MM.1S (cell line): ENCODE measurements at regions not wholly inside any gene's neighbourhood (a gene's known extent, or its start where the extent isn't known, plus 50 kb on each side); places are given as distances from the start of the nearest gene placed in this dataset.

Experiments
- DNase-seq: peaks from one replicate; pipeline ENCODE4 v3.0.0-alpha.2; 2015
- H2AFZ ChIP-seq: fragments of 300-600 bp; sonication (generic); 2 replicates; pipeline ENCODE4 v1.6.0; 2016; ENCODE audit warnings: antibody characterized with exemption, low read length
- H3F3A ChIP-seq: fragments of 300-600 bp; sonication (generic); 2 replicates; pipeline ENCODE4 v1.6.1; 2016; ENCODE audit warnings: mild to moderate bottlenecking, antibody characterized with exemption, low read length, moderate library complexity, mixed read lengths; ENCODE audit not compliant: insufficient read depth
- H3K27ac ChIP-seq: fragments of 300-600 bp; sonication (generic); 2 replicates; pipeline ENCODE4 v1.5.1; 2016; ENCODE audit warnings: mild to moderate bottlenecking, low read length
- H3K27me3 ChIP-seq: fragments of 300-600 bp; sonication (generic); replicated peaks from 2 replicates; pipeline ENCODE4 v1.6.0; 2016; ENCODE audit warnings: low read length; ENCODE audit not compliant: insufficient read depth
- H3K36me3 ChIP-seq: fragments of 300-600 bp; sonication (generic); replicated peaks from 2 replicates; pipeline ENCODE4 v1.6.1; 2016; ENCODE audit warnings: mild to moderate bottlenecking, low read length, mixed read lengths; ENCODE audit not compliant: insufficient read depth
- H3K4me1 ChIP-seq: fragments of 300-600 bp; sonication (generic); 2 replicates; pipeline ENCODE4 v1.6.1; 2016; ENCODE audit warnings: low read length, mixed read lengths
- H3K4me2 ChIP-seq: fragments of 300-600 bp; sonication (generic); 2 replicates; pipeline ENCODE4 v1.6.0; 2016; ENCODE audit warnings: low read depth, low read length
- H3K4me3 ChIP-seq: fragments of 300-600 bp; sonication (generic); 2 replicates; pipeline ENCODE4 v1.5.1; 2016; ENCODE audit warnings: low read length, mixed read lengths
- H3K79me2 ChIP-seq: fragments of 300-600 bp; sonication (generic); 2 replicates; pipeline ENCODE4 v1.6.1; 2016; ENCODE audit warnings: mixed run types, low read length, mixed read lengths
- H3K9ac ChIP-seq: fragments of 300-600 bp; sonication (generic); 2 replicates; pipeline ENCODE4 v1.6.1; 2016; ENCODE audit warnings: low read length, mixed read lengths
- H3K9me2 ChIP-seq: fragments of 300-600 bp; sonication (generic); replicated peaks from 2 replicates; pipeline ENCODE4 v1.6.1; 2016; ENCODE audit warnings: mild to moderate bottlenecking, low read length, mixed read lengths; ENCODE audit not compliant: insufficient read depth
- H3K9me3 ChIP-seq: fragments of 300-600 bp; sonication (generic); replicated peaks from 2 replicates; pipeline ENCODE4 v1.6.1; 2016; ENCODE audit warnings: mild to moderate bottlenecking, low read length, mixed read lengths; ENCODE audit not compliant: insufficient read depth
- H4K20me1 ChIP-seq: fragments of 300-600 bp; sonication (generic); 2 replicates; pipeline ENCODE4 v1.6.1; 2016; ENCODE audit warnings: mild to moderate bottlenecking, low read length, moderate library complexity, mixed read lengths; ENCODE audit not compliant: insufficient read depth
- CTCF ChIP-seq: fragments of 300-600 bp; sonication (generic); IDR thresholded peaks from 2 replicates; pipeline ENCODE4 v1.5.1; 2016; ENCODE audit warnings: antibody characterized with exemption, low read length, mixed read lengths
- EZH2 ChIP-seq: fragments of 300-600 bp; sonication (generic); optimal IDR thresholded peaks from 2 replicates; pipeline ENCODE3; 2017; ENCODE audit warnings: low read depth, mild to moderate bottlenecking, antibody characterized with exemption, low read length, mixed read lengths
- EZH2phosphoT487 ChIP-seq: fragments of 300-600 bp; sonication (generic); IDR thresholded peaks from 2 replicates; pipeline ENCODE4 v1.6.1; 2018; ENCODE audit warnings: antibody characterized with exemption, low read length

- Histone ChIP-seq H3K79me2 (no peaks in the 10 kb centered on the region), H3K36me3 (no peaks in the 10 kb centered on the region), H2AFZ (no peak overlapping the region), H3K4me1 (peaks cover 10% of the 10 kb centered on the region; the same call in 1 of the 2 replicates), H3K9me2 (no peaks in the 10 kb centered on the region), H3K4me2 (no peak overlapping the region), H3K9me3 (no peaks in the 10 kb centered on the region), H4K20me1 (no peaks in the 10 kb centered on the region), H3F3A (no peaks in the 10 kb centered on the region), H3K27ac (no peak overlapping the region), H3K9ac (no peak overlapping the region), H3K27me3 (no peaks in the 10 kb centered on the region), H3K4me3 (no peak overlapping the region)
- no peak for DNase-seq
- TF ChIP-seq CTCF, result no peak
- no peak for TF ChIP-seq EZH2phosphoT487
- no peak for TF ChIP-seq EZH2
These were observed 59.4 kb upstream of the ZPBP start for GRCh38 chr7:50152486-50152885.

- no peak overlapping the region for H3K9ac ChIP-seq
- H3K9me2 ChIP-seq, result no peaks in the 10 kb centered on the region
- no peaks in the 10 kb centered on the region for H3K79me2 ChIP-seq
- no peak overlapping the region for H3K4me2 ChIP-seq
- no peak for DNase-seq
- no peaks in the 10 kb centered on the region for H3F3A ChIP-seq
- no peak overlapping the region for H3K4me3 ChIP-seq
- H3K27ac ChIP-seq, result no peak overlapping the region
- H2AFZ ChIP-seq, result no peak overlapping the region
- H4K20me1 ChIP-seq, result no peaks in the 10 kb centered on the region
- no peaks in the 10 kb centered on the region for H3K27me3 ChIP-seq
- H3K36me3 ChIP-seq, result no peaks in the 10 kb centered on the region
- TF ChIP-seq EZH2phosphoT487, result no peak
- no peak for TF ChIP-seq EZH2
- no peak for TF ChIP-seq CTCF
- no peaks in the 10 kb centered on the region for H3K9me3 ChIP-seq
- H3K4me1 ChIP-seq, result peaks cover 10% of the 10 kb centered on the region; the same call in 1 of the 2 replicates
These were observed 58.6 kb upstream of the ZPBP start for GRCh38 chr7:50151661-50152060.

- Histone ChIP-seq H3K36me3 (no peaks in the 10 kb centered on the region), H3K79me2 (no peaks in the 10 kb centered on the region), H3K9me3 (no peaks in the 10 kb centered on the region), H3K9ac (no peak overlapping the region), H2AFZ (no peak overlapping the region), H3K4me1 (peaks cover 10% of the 10 kb centered on the region; the same call in 1 of the 2 replicates), H3K4me3 (no peak overlapping the region), H3K27me3 (no peaks in the 10 kb centered on the region), H3K27ac (no peak overlapping the region), H3K9me2 (no peaks in the 10 kb centered on the region), H3K4me2 (no peak overlapping the region), H4K20me1 (no peaks in the 10 kb centered on the region), H3F3A (no peaks in the 10 kb centered on the region)
- TF ChIP-seq CTCF, result no peak
- no peak for TF ChIP-seq EZH2phosphoT487
- no peak for TF ChIP-seq EZH2
- DNase-seq, result no peak
These were observed 58.0 kb upstream of the ZPBP start for GRCh38 chr7:50151001-50151400.
